Parathyroid adenoma (tissue), 2 donors: ENCODE measurements at regions not wholly inside any gene's neighbourhood (a gene's known extent, or its start where the extent isn't known, plus 50 kb on each side); places are given as distances from the start of the nearest gene placed in this dataset.

ENCODE experiments used
- H2AFZ ChIP-seq: fragments of 300-600 bp; sonication (generic); one replicate; pipeline ENCODE4 v1.7.0; 2017; ENCODE audit warnings: antibody characterized with exemption, mild to moderate bottlenecking
- H3K27ac ChIP-seq: fragments of 300-600 bp; sonication (generic); one replicate; pipeline ENCODE4 v1.7.0; 2017
- H3K27me3 ChIP-seq: fragments of 300-600 bp; sonication (generic); one replicate; pipeline ENCODE4 v1.7.0; 2017; ENCODE audit warnings: low read length; ENCODE audit not compliant: control insufficient read depth, insufficient read depth
- H3K36me3 ChIP-seq: fragments of 300-600 bp; sonication (generic); one replicate; pipeline ENCODE4 v1.7.0; 2017; ENCODE audit warnings: low read length; ENCODE audit not compliant: control insufficient read depth, insufficient read depth
- H3K4me1 ChIP-seq: fragments of 300-600 bp; sonication (generic); one replicate; pipeline ENCODE4 v1.7.0; 2017; ENCODE audit warnings: control low read depth
- H3K4me2 ChIP-seq: fragments of 300-600 bp; sonication (generic); one replicate; pipeline ENCODE4 v1.7.0; 2017; ENCODE audit warnings: low read length
- H3K4me3 ChIP-seq: fragments of 300-600 bp; sonication (generic); one replicate; pipeline ENCODE4 v1.7.0; 2017; ENCODE audit warnings: low read depth, low read length
- H3K79me2 ChIP-seq: fragments of 300-600 bp; sonication (generic); one replicate; pipeline ENCODE4 v1.7.0; 2017; ENCODE audit warnings: control low read depth
- H3K9ac ChIP-seq: fragments of 300-600 bp; sonication (generic); one replicate; pipeline ENCODE4 v1.7.0; 2017; ENCODE audit warnings: mild to moderate bottlenecking
- H3K9me3 ChIP-seq: fragments of 300-600 bp; sonication (generic); one replicate; pipeline ENCODE4 v1.7.0; 2017; ENCODE audit warnings: low read length; ENCODE audit not compliant: control insufficient read depth
- CTCF ChIP-seq: fragments of 300-600 bp; sonication (generic); IDR thresholded peaks from one replicate; pipeline ENCODE4 v1.7.0; 2017; ENCODE audit warnings: antibody characterized with exemption, mild to moderate bottlenecking
- donor health status: primary hyperparathyroidism.

DNA sequence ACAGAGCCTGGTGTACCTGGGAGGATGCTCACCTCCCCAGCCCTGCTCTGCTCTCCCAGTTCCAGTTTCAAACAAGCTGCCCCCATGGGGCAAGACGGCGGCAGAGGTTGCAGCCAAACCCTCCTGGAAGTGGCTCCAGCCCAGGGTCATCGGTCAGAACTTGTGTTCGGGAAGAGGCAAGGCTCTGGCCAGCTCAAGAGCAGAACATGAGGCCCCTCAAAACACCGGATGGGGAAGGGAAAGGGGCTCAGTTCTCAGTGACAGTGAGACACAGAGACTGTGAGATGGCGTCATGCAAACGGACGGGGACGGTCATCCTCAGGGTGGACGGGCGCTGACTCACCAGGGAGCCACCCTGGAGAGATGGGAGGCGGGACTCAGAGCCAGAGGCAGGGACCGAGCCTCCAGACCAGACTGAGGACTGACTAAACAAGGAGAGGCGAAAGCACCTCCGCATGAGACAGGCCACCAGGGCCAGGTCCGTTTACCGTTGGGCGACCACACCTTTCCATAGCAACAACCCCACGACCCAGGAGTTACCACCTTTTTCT is 63.9 kb upstream of the GALNT9 start:
- Histone ChIP-seq H3K27me3 (peaks cover 6% of the 10 kb centered on the region), H3K27ac (no peak overlapping the region), H3K9ac (no peak overlapping the region)

GRCh38 chr12:132392389-132393244 is 63.2 kb upstream of the GALNT9 start:
- no peak for TF ChIP-seq CTCF
- H3K27ac ChIP-seq: no peak overlapping the region
- no peaks in the 10 kb centered on the region for H3K4me1 ChIP-seq
- no peak overlapping the region for H3K4me2 ChIP-seq
- peaks cover 6% of the 10 kb centered on the region for H3K27me3 ChIP-seq
- H3K36me3 ChIP-seq: no peaks in the 10 kb centered on the region
- no peak overlapping the region for H3K4me3 ChIP-seq
- no peak overlapping the region for H2AFZ ChIP-seq
- no peak overlapping the region for H3K9ac ChIP-seq
- H3K79me2 ChIP-seq: no peaks in the 10 kb centered on the region
- no peaks in the 10 kb centered on the region for H3K9me3 ChIP-seq

More for the DNA sequence above, 63.9 kb upstream of the GALNT9 start:
- Histone ChIP-seq H3K9me3 (no peaks in the 10 kb centered on the region), H2AFZ (no peak overlapping the region), H3K4me3 (no peak overlapping the region), H3K79me2 (no peaks in the 10 kb centered on the region), H3K4me2 (no peak overlapping the region), H3K36me3 (no peaks in the 10 kb centered on the region), H3K4me1 (no peaks in the 10 kb centered on the region)
- no peak for TF ChIP-seq CTCF

GRCh38 chr12:132391326-132392041 is 62.1 kb upstream of the GALNT9 start:
- Histone ChIP-seq H3K9me3 (no peaks in the 10 kb centered on the region), H3K4me1 (no peaks in the 10 kb centered on the region), H3K9ac (no peak overlapping the region), H3K4me2 (no peak overlapping the region), H3K79me2 (no peaks in the 10 kb centered on the region), H3K4me3 (no peak overlapping the region), H3K27me3 (no peaks in the 10 kb centered on the region), H3K36me3 (no peaks in the 10 kb centered on the region), H3K27ac (no peak overlapping the region), H2AFZ (no peak overlapping the region)
- TF ChIP-seq CTCF: no peak

DNA sequence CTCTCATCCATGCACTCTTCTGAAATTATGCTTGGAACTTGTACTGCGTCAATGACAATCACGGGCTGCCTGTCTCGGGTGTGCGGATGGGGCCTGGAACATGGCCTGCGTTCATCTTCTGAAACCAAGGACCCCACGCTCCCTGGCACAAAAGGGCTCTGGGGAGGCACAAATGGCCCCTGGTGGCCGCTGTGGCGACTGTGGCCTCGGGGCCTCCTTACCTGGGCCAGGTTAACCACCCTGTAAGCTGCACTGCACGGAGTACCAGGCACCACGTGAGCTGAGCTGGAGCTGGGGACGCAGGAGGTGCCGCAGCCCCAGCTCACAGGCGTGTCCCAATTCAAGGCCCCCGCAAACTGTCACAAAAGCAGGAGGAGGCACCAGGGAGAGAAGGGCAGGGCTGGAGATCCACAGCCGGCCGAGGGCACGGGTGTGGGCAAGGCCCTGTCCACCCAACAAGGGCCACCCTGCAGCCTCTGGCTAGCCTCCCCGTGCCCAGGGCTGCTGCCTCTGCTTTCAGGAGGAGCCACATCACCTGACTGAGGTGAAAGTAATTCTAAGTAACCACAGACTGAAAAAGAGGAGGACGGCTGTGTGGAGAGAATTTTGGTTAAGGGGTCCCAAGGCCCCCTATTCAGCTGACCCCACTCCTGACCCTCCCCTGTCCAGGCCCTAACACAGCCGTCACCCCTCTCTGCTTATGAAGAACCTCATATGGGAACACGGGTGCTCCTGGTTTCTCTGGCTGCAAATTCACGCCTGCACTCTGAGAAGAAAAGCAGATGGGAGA is 61.1 kb upstream of the GALNT9 start:
- no peak for TF ChIP-seq CTCF
- Histone ChIP-seq H3K4me1 (no peaks in the 10 kb centered on the region), H2AFZ (no peak overlapping the region), H3K4me3 (no peak overlapping the region), H3K27me3 (no peaks in the 10 kb centered on the region), H3K36me3 (no peaks in the 10 kb centered on the region), H3K79me2 (no peaks in the 10 kb centered on the region), H3K9ac (no peak overlapping the region), H3K27ac (no peak overlapping the region), H3K4me2 (no peak overlapping the region), H3K9me3 (no peaks in the 10 kb centered on the region)
